Nucleus accumbens (tissue), 56 donors: ENCODE measurements at regions not wholly inside any gene's neighbourhood (a gene's known extent, or its start where the extent isn't known, plus 50 kb on each side); places are given as distances from the start of the nearest gene placed in this dataset.
"Not testable (repeated sequence)": the region's sequence is repeated elsewhere in the genome, so short reads cannot be mapped to it uniquely, and the experiment has no call there.

Source experiments
- DNase-seq, 56 donors: peaks; one replicate each; lab custom pipeline; 2025; lab: John Stamatoyannopoulos, UW

- DNase-seq, result not testable (repeated sequence)
These were observed 1725.6 kb downstream of the BRINP3 start for GRCh38 chr1:188752027-188752426.

GRCh38 chr1:188757747-188758146 is 1719.9 kb downstream of the BRINP3 start:
- DNase-seq, result not testable (repeated sequence)

DNA sequence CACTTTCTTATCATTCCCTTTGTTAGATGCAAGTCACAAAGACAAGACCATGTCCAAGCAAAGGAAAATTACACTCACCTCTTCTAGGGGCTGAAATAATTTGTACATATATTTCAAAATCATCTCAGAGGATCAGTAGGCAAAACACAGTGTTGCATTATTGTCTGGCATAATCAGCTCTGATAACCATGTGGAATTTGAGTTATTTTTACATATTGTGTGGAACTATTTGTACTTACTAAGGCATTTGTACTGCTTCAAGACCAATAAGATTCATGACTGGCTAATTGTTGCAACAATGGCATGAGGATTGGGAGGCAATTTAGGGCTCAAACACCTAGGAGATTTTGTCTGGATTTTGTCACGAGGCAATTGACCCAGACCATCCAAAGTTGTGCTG is 1716.4 kb downstream of the BRINP3 start:
- DNase-seq, result no peak

GRCh38 chr1:188762166-188762743 is 1715.4 kb downstream of the BRINP3 start:
- DNase-seq, result no peak

- no peak for DNase-seq
These were observed 1714.1 kb downstream of the BRINP3 start for GRCh38 chr1:188763541-188763940.

DNA sequence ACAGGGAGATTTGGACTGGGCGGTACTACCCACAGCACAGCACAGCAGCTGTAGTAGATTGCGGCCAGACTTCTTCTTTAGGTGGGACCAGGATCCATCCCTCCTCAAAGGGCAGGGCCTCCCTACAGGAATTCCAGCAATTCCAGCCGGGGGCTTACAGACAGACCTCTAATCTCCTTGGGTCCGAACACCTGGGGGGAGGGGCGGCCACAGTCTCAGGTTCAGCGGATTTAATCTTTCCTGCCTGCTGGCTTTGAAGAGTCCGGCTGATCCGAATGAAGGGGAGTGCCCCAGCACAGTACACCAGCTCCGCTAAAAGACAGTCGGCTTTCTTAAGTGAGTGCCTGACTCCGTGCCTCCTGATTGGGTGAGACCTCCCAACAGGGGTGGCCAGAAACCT is 1708.5 kb downstream of the BRINP3 start:
- DNase-seq, result no peak

DNA sequence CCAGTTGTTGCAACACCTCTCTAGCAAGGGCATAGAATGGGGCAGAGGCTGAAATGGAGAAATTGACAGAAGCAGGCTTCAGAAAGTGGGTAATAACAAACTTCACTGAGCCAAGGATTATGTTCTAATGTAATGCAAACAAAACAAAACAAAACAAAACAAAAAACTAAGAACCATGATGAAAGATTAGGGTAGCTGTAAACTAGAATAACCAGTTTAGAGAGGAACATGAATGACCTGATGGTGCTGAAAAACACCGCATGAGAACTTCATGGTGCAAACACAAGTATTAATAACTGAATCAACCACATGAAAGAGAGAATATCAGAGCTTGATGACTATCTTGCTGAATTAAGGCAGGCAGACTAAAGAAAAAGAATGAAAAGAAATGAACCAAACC is 1707.7 kb downstream of the BRINP3 start:
- DNase-seq, result no peak

GRCh38 chr1:188778578-188778977 is 1699.1 kb downstream of the BRINP3 start:
- no peak for DNase-seq

- no peak for DNase-seq
These were observed 1695.3 kb downstream of the BRINP3 start for GRCh38 chr1:188782220-188782841.

- no peak for DNase-seq
These were observed 1682.7 kb downstream of the BRINP3 start for GRCh38 chr1:188794969-188795368.

DNA sequence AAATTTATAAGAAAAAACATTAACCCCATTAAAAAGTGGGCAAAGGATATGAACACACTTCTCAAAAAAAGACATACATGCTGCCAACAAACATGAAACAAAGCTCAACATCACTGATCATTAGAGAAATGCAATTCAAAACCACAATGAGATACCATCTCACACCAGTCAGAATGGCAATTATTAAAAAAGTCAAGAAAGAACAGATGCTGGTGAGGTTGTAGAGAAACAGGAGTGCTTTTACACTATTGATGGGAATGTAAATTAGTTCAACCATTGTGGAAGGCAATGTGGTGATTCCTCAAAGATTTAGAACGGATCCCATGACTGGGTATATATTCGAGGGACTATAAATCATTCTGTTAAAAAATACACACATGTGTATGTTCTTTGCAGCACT is 1665.5 kb downstream of the BRINP3 start:
- not testable (repeated sequence) for DNase-seq

GRCh38 chr1:188812836-188813573 is 1664.7 kb downstream of the BRINP3 start:
- DNase-seq, result not testable (repeated sequence)

- DNase-seq, result no peak
These were observed 1659.8 kb downstream of the BRINP3 start for GRCh38 chr1:188817814-188818213.

- DNase-seq, result no peak
These were observed 1655.4 kb downstream of the BRINP3 start for GRCh38 chr1:188822248-188822647.

DNA sequence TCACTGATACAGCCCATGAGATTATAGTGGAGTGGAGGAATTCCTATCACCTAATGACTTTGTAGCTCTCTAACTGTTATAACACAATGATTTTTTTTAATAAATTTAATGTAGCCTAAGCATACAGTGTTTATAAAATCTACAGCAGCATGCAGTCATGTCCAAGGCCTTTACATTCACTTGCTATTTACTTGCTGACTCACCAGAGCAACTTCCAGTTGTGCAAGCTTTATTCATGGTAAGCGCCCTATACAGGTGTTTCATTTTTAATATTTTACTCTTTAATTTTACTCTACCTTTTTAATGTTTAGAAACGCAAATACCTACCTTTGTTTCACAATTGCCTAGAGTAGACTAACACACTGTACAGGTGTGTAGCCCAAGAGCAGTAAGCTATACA is 1652.2 kb downstream of the BRINP3 start:
- no peak for DNase-seq

DNA sequence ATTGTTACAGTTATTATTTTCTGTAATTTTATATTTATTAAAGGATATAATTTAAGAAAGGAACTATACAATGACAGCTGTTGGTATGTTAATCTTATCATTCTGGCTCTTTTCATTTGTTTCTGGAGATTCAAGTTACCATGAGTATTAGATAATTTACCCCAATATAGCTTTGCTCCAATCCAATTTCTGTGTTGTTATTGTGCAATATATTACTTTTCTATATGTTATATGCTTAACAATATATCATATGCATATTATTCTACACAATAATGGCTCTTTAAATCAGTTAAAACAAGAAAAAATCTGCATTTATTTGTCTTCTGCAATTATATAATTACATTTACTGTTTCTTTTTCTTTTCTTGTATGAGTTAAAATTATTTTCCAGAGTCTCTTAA is 1650.9 kb downstream of the BRINP3 start:
- DNase-seq, result no peak

DNA sequence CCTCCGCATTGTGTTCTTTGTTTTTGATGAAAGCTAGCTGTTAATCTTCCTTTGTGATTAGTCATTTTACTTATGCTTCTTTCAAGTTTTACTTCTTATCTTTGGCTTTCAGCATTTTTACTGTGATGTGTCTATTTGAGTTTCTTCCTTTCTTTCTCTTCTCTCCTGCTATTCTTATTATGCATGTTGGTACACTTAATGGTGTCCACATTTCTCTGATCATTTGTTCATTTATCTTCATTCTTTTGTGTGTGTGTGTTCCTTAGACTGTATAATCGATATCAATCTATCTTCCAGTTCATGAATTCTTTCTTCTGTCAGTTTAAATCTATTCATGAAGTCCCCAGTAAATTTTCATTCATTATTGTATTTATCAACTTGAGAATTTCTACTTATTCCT is 1650.3 kb downstream of the BRINP3 start:
- DNase-seq, result no peak

GRCh38 chr1:188841111-188841696 is 1636.5 kb downstream of the BRINP3 start:
- DNase-seq, result not testable (repeated sequence)

GRCh38 chr1:188846468-188846867 is 1631.2 kb downstream of the BRINP3 start:
- no peak for DNase-seq

DNA sequence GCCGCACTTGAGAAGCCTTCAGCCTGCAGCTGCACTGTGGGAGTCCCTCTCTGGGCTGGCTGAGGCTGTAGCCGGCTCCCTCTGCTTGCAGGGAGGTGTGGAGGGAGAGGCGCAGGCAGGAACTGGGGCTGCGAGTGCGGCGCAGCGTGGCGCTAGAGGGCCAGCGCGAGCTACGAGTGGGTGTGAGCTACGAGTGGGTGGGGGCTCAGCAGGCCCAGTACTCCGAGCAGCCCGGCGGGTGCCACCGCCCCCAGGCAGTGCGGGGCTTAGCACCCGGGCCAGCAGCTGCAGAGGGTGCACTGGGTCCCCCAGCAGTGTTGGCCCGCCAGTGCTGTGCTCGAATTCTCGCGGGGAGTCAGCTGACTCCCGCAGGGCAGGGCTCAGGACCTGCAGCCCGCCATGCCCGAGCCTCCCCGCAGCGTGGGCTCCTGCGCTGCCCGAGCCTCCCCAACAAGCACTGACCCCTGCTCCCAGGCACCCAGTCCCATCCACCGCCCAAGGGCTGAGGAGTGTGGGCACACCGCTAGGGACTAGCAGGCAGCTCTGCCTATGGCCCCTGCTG is 1620.1 kb downstream of the BRINP3 start:
- no peak for DNase-seq

GRCh38 chr1:188867614-188868013 is 1610.0 kb downstream of the BRINP3 start:
- DNase-seq, result no peak
